ENCODE measurements at regions not wholly inside any gene's neighbourhood (a gene's known extent, or its start where the extent isn't known, plus 50 kb on each side); places are given as distances from the start of the nearest gene placed in this dataset.
"Not testable (repeated sequence)": the region's sequence is repeated elsewhere in the genome, so short reads cannot be mapped to it uniquely, and the experiment has no call there.

- not testable (repeated sequence) for TF ChIP-seq CTCF, JUN, EP300, BCL3, USF2 (IDR thresholded peaks at IDR 0.05)
Measured at GRCh38 chr16:58846226-58846625, 112.1 kb upstream of the GOT2 start.
